LNCaP clone FGC (cell line): ENCODE measurements at regions not wholly inside any gene's neighbourhood (a gene's known extent, or its start where the extent isn't known, plus 50 kb on each side); places are given as distances from the start of the nearest gene placed in this dataset.

Experiments
- DNase-seq: peaks from one replicate; pipeline ENCODE4 v3.0.0-alpha.2; 2011; ENCODE audit warnings: low read depth
- H3K4me3 ChIP-seq: 2 replicates; pipeline ENCODE4 v1.5.1; 2011; ENCODE audit warnings: mild to moderate bottlenecking, low read depth, low read length, control low read depth
- TF ChIP-seq, protein P1 (sequence below): IDR thresholded peaks from 2 replicates; pipeline ENCODE4 v1.5.1; 2012; ENCODE audit warnings: mild to moderate bottlenecking; ENCODE audit not compliant: control insufficient read depth, insufficient read depth; ENCODE audit errors: extremely low read depth

- DNase-seq = no peak
- TF ChIP-seq, protein P1, sequence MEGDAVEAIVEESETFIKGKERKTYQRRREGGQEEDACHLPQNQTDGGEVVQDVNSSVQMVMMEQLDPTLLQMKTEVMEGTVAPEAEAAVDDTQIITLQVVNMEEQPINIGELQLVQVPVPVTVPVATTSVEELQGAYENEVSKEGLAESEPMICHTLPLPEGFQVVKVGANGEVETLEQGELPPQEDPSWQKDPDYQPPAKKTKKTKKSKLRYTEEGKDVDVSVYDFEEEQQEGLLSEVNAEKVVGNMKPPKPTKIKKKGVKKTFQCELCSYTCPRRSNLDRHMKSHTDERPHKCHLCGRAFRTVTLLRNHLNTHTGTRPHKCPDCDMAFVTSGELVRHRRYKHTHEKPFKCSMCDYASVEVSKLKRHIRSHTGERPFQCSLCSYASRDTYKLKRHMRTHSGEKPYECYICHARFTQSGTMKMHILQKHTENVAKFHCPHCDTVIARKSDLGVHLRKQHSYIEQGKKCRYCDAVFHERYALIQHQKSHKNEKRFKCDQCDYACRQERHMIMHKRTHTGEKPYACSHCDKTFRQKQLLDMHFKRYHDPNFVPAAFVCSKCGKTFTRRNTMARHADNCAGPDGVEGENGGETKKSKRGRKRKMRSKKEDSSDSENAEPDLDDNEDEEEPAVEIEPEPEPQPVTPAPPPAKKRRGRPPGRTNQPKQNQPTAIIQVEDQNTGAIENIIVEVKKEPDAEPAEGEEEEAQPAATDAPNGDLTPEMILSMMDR = no peak
- H3K4me3 ChIP-seq = no peak overlapping the region
These were observed 229.1 kb downstream of the ADAM29 start for GRCh38 chr4:175147233-175147632.

DNA sequence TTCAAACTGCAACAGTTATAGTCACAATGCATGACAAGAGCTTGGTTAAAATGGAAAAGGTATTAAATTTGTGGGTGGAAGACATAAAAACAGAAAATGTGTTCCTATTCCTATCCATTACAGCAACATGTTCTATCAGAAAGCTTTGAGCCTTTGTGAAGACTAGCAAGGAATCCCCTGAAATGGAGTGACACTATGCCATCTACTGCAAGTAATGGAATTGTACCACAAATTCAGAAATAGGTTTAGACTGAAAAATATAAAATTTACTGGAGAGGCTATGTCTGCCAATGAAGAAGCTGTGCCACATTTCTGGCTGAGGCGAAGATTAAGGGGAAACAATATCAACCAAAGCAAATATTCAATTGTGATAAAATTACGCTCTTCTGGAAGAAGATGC is 247.9 kb downstream of the ADAM29 start:
- TF ChIP-seq, protein P1 = no peak
- DNase-seq = no peak
- H3K4me3 ChIP-seq = no peak overlapping the region

GRCh38 chr4:175176710-175177109 is 258.6 kb downstream of the ADAM29 start:
- TF ChIP-seq, protein P1 = no peak
- no peak overlapping the region for H3K4me3 ChIP-seq
- no peak for DNase-seq

- DNase-seq = no peak
- TF ChIP-seq, protein P1 = no peak
- H3K4me3 ChIP-seq = no peak overlapping the region
These were observed 272.5 kb downstream of the ADAM29 start for GRCh38 chr4:175190654-175191053.

- DNase-seq = no peak
- TF ChIP-seq, protein P1 = no peak
These were observed 279.9 kb downstream of the ADAM29 start for GRCh38 chr4:175198056-175198455.

DNA sequence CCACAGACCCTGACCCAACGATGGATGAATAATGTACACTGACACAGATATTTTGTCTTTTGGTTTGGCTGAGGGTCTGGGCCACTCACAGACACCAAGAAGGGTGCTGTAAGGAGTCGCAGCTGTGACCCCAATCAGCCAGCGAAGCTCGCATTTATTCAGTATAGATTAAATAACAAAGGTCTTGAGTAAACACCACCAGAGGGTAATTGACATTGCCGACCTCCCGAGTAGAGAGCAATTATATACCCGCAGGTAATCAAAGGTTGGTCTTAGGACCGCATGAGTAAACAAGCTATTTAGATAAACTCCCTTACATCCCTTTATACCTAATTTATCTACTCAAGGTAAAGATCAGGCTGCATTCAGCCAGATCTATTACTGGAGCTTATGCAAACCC is 297.1 kb downstream of the ADAM29 start:
- TF ChIP-seq, protein P1 = no peak
- DNase-seq = no peak

More at GRCh38 chr4:175198056-175198455, 279.9 kb downstream of the ADAM29 start:
- H3K4me3 ChIP-seq = no peak overlapping the region

GRCh38 chr4:175215657-175216056 is 297.5 kb downstream of the ADAM29 start:
- no peak overlapping the region for H3K4me3 ChIP-seq
- TF ChIP-seq, protein P1 = no peak
- no peak for DNase-seq

More for the DNA sequence above, 297.1 kb downstream of the ADAM29 start:
- H3K4me3 ChIP-seq = no peak overlapping the region
